Body of pancreas (tissue), 4 donors: ENCODE measurements at regions not wholly inside any gene's neighbourhood (a gene's known extent, or its start where the extent isn't known, plus 50 kb on each side); places are given as distances from the start of the nearest gene placed in this dataset.

Experiments
- POLR2A ChIP-seq, 3 donors: fragments of 450-650 bp; IDR thresholded peaks; one replicate each; pipeline ENCODE4 v1.6.1; 2016; ENCODE audit warnings: antibody characterized with exemption in 3 of 3, mild to moderate bottlenecking in 2 of 3
- TF ChIP-seq, protein P1 (sequence below), 7 experiments: fragments of 450-650 bp in 4 of 7; fragments of 200-600 bp in 3 of 7; sonication (generic) in 3 of 7; IDR thresholded peaks; one replicate each; pipeline ENCODE4 v1.5.1; 2016 to 2019; ENCODE audit warnings: antibody characterized with exemption in 7 of 7

DNA sequence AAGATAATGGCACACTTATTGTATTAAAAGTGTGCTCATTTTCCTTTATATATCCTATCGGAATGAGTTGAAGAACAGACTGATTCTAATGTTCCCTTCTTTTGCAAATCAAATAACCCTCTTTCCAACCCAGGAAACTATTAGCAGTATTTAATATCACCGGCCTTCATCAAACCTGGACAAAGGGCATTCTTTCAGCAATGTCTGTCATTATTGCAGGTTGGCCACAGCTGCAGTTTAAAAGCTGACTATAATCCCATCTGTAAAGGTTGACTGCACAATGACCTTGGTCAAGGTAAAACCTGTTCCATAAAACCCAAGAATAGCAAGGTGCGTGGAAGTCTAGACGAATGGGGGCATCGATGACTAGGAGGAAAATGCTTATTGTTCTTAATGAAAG, 472.3 kb upstream of the SOX5 start:
- TF ChIP-seq, protein P1, sequence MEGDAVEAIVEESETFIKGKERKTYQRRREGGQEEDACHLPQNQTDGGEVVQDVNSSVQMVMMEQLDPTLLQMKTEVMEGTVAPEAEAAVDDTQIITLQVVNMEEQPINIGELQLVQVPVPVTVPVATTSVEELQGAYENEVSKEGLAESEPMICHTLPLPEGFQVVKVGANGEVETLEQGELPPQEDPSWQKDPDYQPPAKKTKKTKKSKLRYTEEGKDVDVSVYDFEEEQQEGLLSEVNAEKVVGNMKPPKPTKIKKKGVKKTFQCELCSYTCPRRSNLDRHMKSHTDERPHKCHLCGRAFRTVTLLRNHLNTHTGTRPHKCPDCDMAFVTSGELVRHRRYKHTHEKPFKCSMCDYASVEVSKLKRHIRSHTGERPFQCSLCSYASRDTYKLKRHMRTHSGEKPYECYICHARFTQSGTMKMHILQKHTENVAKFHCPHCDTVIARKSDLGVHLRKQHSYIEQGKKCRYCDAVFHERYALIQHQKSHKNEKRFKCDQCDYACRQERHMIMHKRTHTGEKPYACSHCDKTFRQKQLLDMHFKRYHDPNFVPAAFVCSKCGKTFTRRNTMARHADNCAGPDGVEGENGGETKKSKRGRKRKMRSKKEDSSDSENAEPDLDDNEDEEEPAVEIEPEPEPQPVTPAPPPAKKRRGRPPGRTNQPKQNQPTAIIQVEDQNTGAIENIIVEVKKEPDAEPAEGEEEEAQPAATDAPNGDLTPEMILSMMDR (IDR thresholded peaks at IDR 0.05) = no peak
- TF ChIP-seq POLR2A (IDR thresholded peaks at IDR 0.05) = no peak
